GM12872 (cell line): ENCODE measurements at regions not wholly inside any gene's neighbourhood (a gene's known extent, or its start where the extent isn't known, plus 50 kb on each side); places are given as distances from the start of the nearest gene placed in this dataset.

Source experiments
- TF ChIP-seq, protein P1 (sequence below): IDR thresholded peaks from 3 replicates; pipeline ENCODE4 v1.5.1; 2011; ENCODE audit warnings: low read depth, mild to moderate bottlenecking, low read length, moderate library complexity; ENCODE audit not compliant: insufficient read depth

DNA sequence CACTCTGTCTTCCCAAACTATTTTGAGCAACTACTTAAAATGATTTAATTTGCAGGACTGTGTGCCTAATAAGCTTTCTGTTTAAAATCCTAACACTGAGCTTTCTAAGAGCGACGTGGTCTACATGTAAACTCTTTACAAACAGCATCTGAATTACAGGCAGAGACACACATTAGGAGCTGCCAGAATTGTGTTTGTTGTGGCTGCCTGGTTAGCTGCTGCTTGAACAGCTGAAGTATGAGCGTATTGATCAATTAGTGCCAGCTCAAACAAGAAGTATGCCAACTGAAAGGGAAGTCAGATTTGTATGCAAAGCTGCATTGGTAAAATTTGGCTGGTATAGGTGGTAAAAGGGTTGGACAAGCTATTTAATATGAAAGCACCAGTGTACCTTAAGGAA lies 384.4 kb downstream of the PCDH7 start:
- TF ChIP-seq, protein P1, sequence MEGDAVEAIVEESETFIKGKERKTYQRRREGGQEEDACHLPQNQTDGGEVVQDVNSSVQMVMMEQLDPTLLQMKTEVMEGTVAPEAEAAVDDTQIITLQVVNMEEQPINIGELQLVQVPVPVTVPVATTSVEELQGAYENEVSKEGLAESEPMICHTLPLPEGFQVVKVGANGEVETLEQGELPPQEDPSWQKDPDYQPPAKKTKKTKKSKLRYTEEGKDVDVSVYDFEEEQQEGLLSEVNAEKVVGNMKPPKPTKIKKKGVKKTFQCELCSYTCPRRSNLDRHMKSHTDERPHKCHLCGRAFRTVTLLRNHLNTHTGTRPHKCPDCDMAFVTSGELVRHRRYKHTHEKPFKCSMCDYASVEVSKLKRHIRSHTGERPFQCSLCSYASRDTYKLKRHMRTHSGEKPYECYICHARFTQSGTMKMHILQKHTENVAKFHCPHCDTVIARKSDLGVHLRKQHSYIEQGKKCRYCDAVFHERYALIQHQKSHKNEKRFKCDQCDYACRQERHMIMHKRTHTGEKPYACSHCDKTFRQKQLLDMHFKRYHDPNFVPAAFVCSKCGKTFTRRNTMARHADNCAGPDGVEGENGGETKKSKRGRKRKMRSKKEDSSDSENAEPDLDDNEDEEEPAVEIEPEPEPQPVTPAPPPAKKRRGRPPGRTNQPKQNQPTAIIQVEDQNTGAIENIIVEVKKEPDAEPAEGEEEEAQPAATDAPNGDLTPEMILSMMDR = no peak

DNA sequence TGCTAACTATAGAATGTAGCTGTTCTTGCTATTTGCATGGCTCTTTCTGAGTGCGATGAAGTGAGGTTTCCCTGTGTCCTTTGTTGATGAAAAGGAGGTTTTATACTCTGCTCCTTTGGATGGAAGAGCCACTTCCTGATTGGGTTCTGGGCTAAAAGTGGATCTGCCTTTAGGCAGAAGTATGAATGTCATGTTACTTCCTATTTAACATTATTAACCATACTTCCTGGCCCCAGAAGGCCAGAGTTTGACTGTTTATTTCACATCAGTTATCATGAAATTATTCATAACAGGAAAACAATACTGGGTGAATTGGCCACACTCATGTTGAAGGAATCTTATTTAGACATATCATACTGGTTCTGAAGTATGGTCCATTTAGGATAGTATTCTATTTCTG lies 386.2 kb downstream of the PCDH7 start:
- TF ChIP-seq, protein P1 = no peak

DNA sequence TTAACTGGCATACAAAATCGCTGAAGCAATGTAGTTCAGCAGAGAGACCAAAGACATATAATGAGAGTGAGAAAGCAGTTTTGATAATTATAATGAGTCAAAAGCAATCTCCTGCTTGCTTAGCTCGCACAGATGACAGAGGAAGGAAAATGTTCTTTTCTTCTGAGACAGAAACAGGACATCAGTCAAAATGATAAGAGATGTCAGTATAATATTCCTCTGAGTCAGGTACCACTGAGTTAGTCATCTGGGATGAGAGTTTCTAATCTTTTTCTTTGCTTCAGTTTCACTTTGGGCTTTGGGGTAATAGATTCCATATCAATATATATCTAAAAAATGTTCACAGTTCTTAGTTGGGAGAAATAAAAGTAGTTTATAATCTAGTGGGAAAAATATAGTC lies 387.2 kb downstream of the PCDH7 start:
- TF ChIP-seq, protein P1 = no peak

- TF ChIP-seq, protein P1 = no peak
Measured at GRCh38 chr4:31108762-31109161, 388.6 kb downstream of the PCDH7 start.

- TF ChIP-seq, protein P1 = no peak
Measured at GRCh38 chr4:31111790-31112189, 391.6 kb downstream of the PCDH7 start.

GRCh38 chr4:31114816-31115215 lies 394.6 kb downstream of the PCDH7 start:
- TF ChIP-seq, protein P1 = no peak

- TF ChIP-seq, protein P1 = no peak
Measured at GRCh38 chr4:31124008-31124585, 403.9 kb downstream of the PCDH7 start.

DNA sequence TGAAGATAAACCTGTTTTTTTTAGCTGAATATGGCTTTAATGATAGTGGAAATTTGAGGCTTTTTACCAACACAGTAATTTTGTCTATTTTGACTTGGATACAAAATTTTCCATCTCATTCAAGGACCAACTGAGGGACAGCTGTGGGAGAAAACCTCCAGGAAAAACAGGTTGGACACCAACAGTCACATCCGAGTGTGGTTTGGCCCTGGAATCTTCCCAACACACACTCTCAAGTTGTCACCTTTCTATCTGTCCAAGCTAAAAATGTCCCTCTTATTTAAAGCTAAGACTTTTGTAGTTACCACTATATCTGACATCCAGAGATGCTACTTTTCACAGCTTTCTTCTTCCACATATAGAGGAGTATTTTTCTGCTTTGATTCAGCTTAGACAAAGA lies 404.9 kb downstream of the PCDH7 start:
- TF ChIP-seq, protein P1 = no peak
